Sciatic nerve (tissue), 2 donors: ENCODE measurements at regions not wholly inside any gene's neighbourhood (a gene's known extent, or its start where the extent isn't known, plus 50 kb on each side); places are given as distances from the start of the nearest gene placed in this dataset.
"Not testable (repeated sequence)": the region's sequence is repeated elsewhere in the genome, so short reads cannot be mapped to it uniquely, and the experiment has no call there.

Source experiments
- ATAC-seq: fragments of 200-7000 bp; cut with Tn5 transposase; one replicate; pipeline ENCODE4 v1.9.1; 2020; ENCODE audit warnings: mild to moderate bottlenecking, moderate library complexity
- DNase-seq: peaks from one replicate; pipeline ENCODE4 v3.0.0-alpha.2; 2020; ENCODE audit warnings: low spot score
- intact Hi-C: fragments of 100-400 bp; cut with DNase I; formaldehyde crosslinking; loops from one replicate; pipeline ENCODE4 v1.14.2; 2022
- donor health status: DM: no; HTN: no; CAD: no.
- donor health status: DM: no; HTN: no; CAD: no.

GRCh38 chr15:59841036-59841435, 151.9 kb upstream of the BNIP2 start:
- DNase-seq (no peak), ATAC-seq (no peak)
- intact Hi-C loops: no loop called here

- intact Hi-C loops: no loop called here
- no peak for ATAC-seq
- DNase-seq: no peak
Measured at GRCh38 chr15:59839906-59840305, 150.8 kb upstream of the BNIP2 start.

GRCh38 chr15:59838900-59839299, 149.8 kb upstream of the BNIP2 start:
- no peak for DNase-seq
- intact Hi-C loops: no loop called here
- no peak for ATAC-seq

GRCh38 chr15:59835776-59836175, 146.7 kb upstream of the BNIP2 start:
- ATAC-seq: no peak
- intact Hi-C loops: no loop called here
- DNase-seq: no peak

- intact Hi-C loops: no loop called here
- no peak for DNase-seq
- no peak for ATAC-seq
Measured at GRCh38 chr15:59834528-59834927, 145.4 kb upstream of the BNIP2 start.

- intact Hi-C loops: no loop called here
- ATAC-seq: no peak
- no peak for DNase-seq
Measured at GRCh38 chr15:59833366-59833765, 144.2 kb upstream of the BNIP2 start.

- no peak for ATAC-seq
- intact Hi-C loops: no loop called here
Measured at GRCh38 chr15:59830873-59831272, 141.8 kb upstream of the BNIP2 start.

GRCh38 chr15:59830098-59830497, 141.0 kb upstream of the BNIP2 start:
- ATAC-seq: no peak
- intact Hi-C loops: no loop called here
- no peak for DNase-seq

More at GRCh38 chr15:59830873-59831272, 141.8 kb upstream of the BNIP2 start:
- no peak for DNase-seq

- intact Hi-C loops: no loop called here
- ATAC-seq (no peak), DNase-seq (no peak)
Measured at GRCh38 chr15:59828861-59829260, 139.7 kb upstream of the BNIP2 start.

GRCh38 chr15:59828263-59828662, 139.1 kb upstream of the BNIP2 start:
- intact Hi-C loops: no loop called here
- ATAC-seq (no peak), DNase-seq (no peak)

GRCh38 chr15:59825901-59826300, 136.8 kb upstream of the BNIP2 start:
- no peak for ATAC-seq
- intact Hi-C loops: no loop called here

GRCh38 chr15:59821286-59821685, 132.2 kb upstream of the BNIP2 start:
- ATAC-seq: no peak
- DNase-seq: no peak
- intact Hi-C loops: no loop called here

More at GRCh38 chr15:59825901-59826300, 136.8 kb upstream of the BNIP2 start:
- DNase-seq: no peak

- DNase-seq: no peak
- no peak for ATAC-seq
- intact Hi-C loops: no loop called here
Measured at GRCh38 chr15:59819092-59819491, 130.0 kb upstream of the BNIP2 start.

GRCh38 chr15:59818336-59818735, 129.2 kb upstream of the BNIP2 start:
- intact Hi-C loops: no loop called here
- DNase-seq (no peak), ATAC-seq (no peak)

- intact Hi-C loops: no loop called here
- DNase-seq (no peak), ATAC-seq (no peak)
Measured at GRCh38 chr15:59817834-59818233, 128.7 kb upstream of the BNIP2 start.

GRCh38 chr15:59817053-59817452, 127.9 kb upstream of the BNIP2 start:
- DNase-seq (no peak), ATAC-seq (no peak)
- intact Hi-C loops: no loop called here

- DNase-seq (no peak), ATAC-seq (no peak)
- intact Hi-C loops: no loop called here
Measured at GRCh38 chr15:59814409-59814808, 125.3 kb upstream of the BNIP2 start.

GRCh38 chr15:59812889-59813288, 123.8 kb upstream of the BNIP2 start:
- intact Hi-C loops: no loop called here
- ATAC-seq (no peak), DNase-seq (no peak)

- intact Hi-C loops: no loop called here
- DNase-seq (no peak), ATAC-seq (no peak)
Measured at GRCh38 chr15:59812250-59812870, 123.2 kb upstream of the BNIP2 start.

- DNase-seq, ATAC-seq, intact Hi-C loops: not testable (repeated sequence)
Measured at GRCh38 chr15:59803293-59803966, 114.3 kb upstream of the BNIP2 start.

GRCh38 chr15:59801649-59802048, 112.5 kb upstream of the BNIP2 start:
- DNase-seq (no peak), ATAC-seq (no peak)
- intact Hi-C loops: no loop called here
